H1 (cell line): ENCODE measurements at regions not wholly inside any gene's neighbourhood (a gene's known extent, or its start where the extent isn't known, plus 50 kb on each side); places are given as distances from the start of the nearest gene placed in this dataset.

Source experiments
- CTCF ChIA-PET: fragments of 300-600 bp; sonication (Branson Sonifier 250); formaldehyde crosslinking; loops from one replicate; lab custom pipeline; 2021; ENCODE audit not compliant: partially characterized antibody; lab: Charles Lee
- POLR2A ChIA-PET: fragments of 300-600 bp; sonication (Branson Sonifier 250); formaldehyde crosslinking; loops from one replicate; lab custom pipeline; 2021; ENCODE audit warnings: inconsistent platforms; ENCODE audit not compliant: partially characterized antibody; lab: Charles Lee
- DNase-seq, 2 experiments: peaks; one replicate each; pipeline versions ENCODE4 v3.0.0 to v3.0.0-alpha.2; 2010 to 2022; ENCODE audit warnings: low spot score in 2 of 2, low read depth in 1 of 2, mixed read lengths in 1 of 2
- FAIRE-seq: peaks from 2 replicates; lab custom pipeline; 2011; peaks lifted over from hg19 to GRCh38; lab: Jason Lieb, UNC
- H2AFZ ChIP-seq: 2 replicates; pipeline ENCODE4 v1.8.1; 2012; ENCODE audit warnings: low read length, inconsistent platforms
- H2AK5ac ChIP-seq: 2 replicates; pipeline ENCODE4 v1.6.1; 2013; ENCODE audit warnings: low read depth, low read length
- H2BK120ac ChIP-seq: replicated peaks from 2 replicates; pipeline ENCODE3; 2013; ENCODE audit warnings: low read depth, low read length, inconsistent platforms
- H2BK12ac ChIP-seq: 2 replicates; pipeline ENCODE4 v1.6.1; 2013; ENCODE audit warnings: low read depth, low read length
- H2BK15ac ChIP-seq: 2 replicates; pipeline ENCODE4 v1.6.1; 2013; ENCODE audit warnings: low read length
- H2BK20ac ChIP-seq: 2 replicates; pipeline ENCODE4 v1.6.1; 2013; ENCODE audit warnings: low read length
- H2BK5ac ChIP-seq: 2 replicates; pipeline ENCODE4 v1.6.1; 2013; ENCODE audit warnings: low read depth, low read length
- H3K14ac ChIP-seq: 2 replicates; pipeline ENCODE4 v1.6.1; 2013; ENCODE audit warnings: inconsistent platforms; ENCODE audit not compliant: insufficient read length
- H3K18ac ChIP-seq: 2 replicates; pipeline ENCODE4 v1.6.1; 2013; ENCODE audit warnings: low read length; ENCODE audit errors: extremely low read depth
- H3K23ac ChIP-seq: 2 replicates; pipeline ENCODE4 v1.6.1; 2013; ENCODE audit warnings: inconsistent platforms; ENCODE audit not compliant: insufficient read length
- H3K23me2 ChIP-seq: 2 replicates; pipeline ENCODE4 v1.6.1; 2013; ENCODE audit warnings: low read depth, low read length
- H3K27ac ChIP-seq: 2 replicates; pipeline ENCODE4 v1.6.1; 2011; ENCODE audit warnings: low read depth, low read length, inconsistent platforms
- H3K27me3 ChIP-seq, 4 experiments: replicated peaks in 1 of 4; 1 replicate in 1 of 4; 2 replicates in 3 of 4; pipeline versions ENCODE4 v1.6.1 to v1.8.1; 2011 to 2013; ENCODE audit warnings: low read length in 3 of 4, mild to moderate bottlenecking in 3 of 4, inconsistent platforms in 2 of 4, mixed read lengths in 2 of 4, moderate library complexity in 1 of 4; ENCODE audit not compliant: control insufficient read depth in 3 of 4, insufficient read depth in 3 of 4; ENCODE audit errors: extremely low read depth in 1 of 4
- H3K36me3 ChIP-seq, 4 experiments: 2 replicates each; pipeline versions ENCODE4 v1.6.1 to v1.8.1; 2011 to 2013; ENCODE audit warnings: mild to moderate bottlenecking in 4 of 4, low read length in 3 of 4, moderate library complexity in 2 of 4, control low read depth in 1 of 4, inconsistent platforms in 1 of 4; ENCODE audit not compliant: insufficient read depth in 4 of 4, control insufficient read depth in 2 of 4
- H3K4ac ChIP-seq: replicated peaks from 2 replicates; pipeline ENCODE3; 2013; ENCODE audit warnings: low read length, low read depth, mixed read lengths, inconsistent platforms; ENCODE audit not compliant: insufficient read length
- H3K4me1 ChIP-seq, 4 experiments: replicated peaks in 1 of 4; 1 replicate in 1 of 4; 2 replicates in 3 of 4; pipeline versions ENCODE4 v1.6.1 to v1.8.1; 2011 to 2013; ENCODE audit warnings: low read length in 3 of 4, inconsistent platforms in 2 of 4, mixed read lengths in 1 of 4; ENCODE audit not compliant: insufficient read depth in 4 of 4, control insufficient read depth in 3 of 4
- H3K4me2 ChIP-seq, 2 experiments: 2 replicates each; pipeline versions ENCODE4 v1.6.1 to v1.8.1; 2011 to 2013; ENCODE audit warnings: low read depth in 2 of 2, low read length in 2 of 2, control low read depth in 1 of 2, inconsistent platforms in 1 of 2, mild to moderate bottlenecking in 1 of 2; ENCODE audit not compliant: insufficient read depth in 1 of 2
- H3K4me3 ChIP-seq, 4 experiments: fragments of 200-600, 300-600 bp in 1 of 4; sonication (generic), shearing (Covaris generic), sonication (Bioruptor Twin) in 1 of 4; 2 replicates each; pipeline versions ENCODE4 v1.5.1 to v1.8.1; 2011 to 2016; ENCODE audit warnings: low read length in 4 of 4, low read depth in 3 of 4, control low read depth in 2 of 4, inconsistent platforms in 2 of 4, mild to moderate bottlenecking in 2 of 4, mixed read lengths in 1 of 4, moderate library complexity in 1 of 4; ENCODE audit not compliant: insufficient read depth in 2 of 4; ENCODE audit errors: extremely low read depth in 1 of 4
- H3K56ac ChIP-seq: replicated peaks from 2 replicates; pipeline ENCODE3; 2013; ENCODE audit warnings: low read depth, mild to moderate bottlenecking, mixed read lengths, low read length, inconsistent platforms; ENCODE audit not compliant: insufficient read length
- H3K79me1 ChIP-seq: 2 replicates; pipeline ENCODE4 v1.6.1; 2013; ENCODE audit warnings: low read depth, low read length, control low read depth
- H3K79me2 ChIP-seq, 2 experiments: 2 replicates each; pipeline versions ENCODE4 v1.6.1 to v1.8.1; 2012 to 2013; ENCODE audit warnings: low read length in 2 of 2, mild to moderate bottlenecking in 2 of 2, inconsistent platforms in 1 of 2; ENCODE audit not compliant: insufficient read depth in 2 of 2, control insufficient read depth in 1 of 2
- H3K9ac ChIP-seq, 4 experiments: replicated peaks in 1 of 4; 1 replicate in 1 of 4; 2 replicates in 3 of 4; pipeline versions ENCODE4 v1.6.1 to v1.8.1; 2011 to 2013; ENCODE audit warnings: low read depth in 3 of 4, low read length in 3 of 4, control low read depth in 2 of 4, mild to moderate bottlenecking in 2 of 4, moderate library complexity in 2 of 4, inconsistent platforms in 1 of 4; ENCODE audit errors: extremely low read depth in 1 of 4
- H3K9me3 ChIP-seq, 2 experiments: 2 replicates each; pipeline versions ENCODE4 v1.6.1 to v1.8.1; 2012 to 2013; ENCODE audit warnings: mild to moderate bottlenecking in 2 of 2, moderate library complexity in 2 of 2, control low read depth in 1 of 2, inconsistent platforms in 1 of 2, low read depth in 1 of 2, low read length in 1 of 2, mixed read lengths in 1 of 2; ENCODE audit not compliant: insufficient read depth in 2 of 2
- H4K20me1 ChIP-seq, 2 experiments: replicated peaks in 1 of 2; 2 replicates each; pipeline versions ENCODE3 to v1.8.1; 2011 to 2013; ENCODE audit warnings: inconsistent platforms in 2 of 2, low read length in 2 of 2, mild to moderate bottlenecking in 1 of 2; ENCODE audit not compliant: insufficient read depth in 2 of 2, control insufficient read depth in 1 of 2
- H4K5ac ChIP-seq: 2 replicates; pipeline ENCODE4 v1.6.1; 2013; ENCODE audit warnings: low read length, low read depth, mixed read lengths, inconsistent platforms; ENCODE audit not compliant: insufficient read length
- H4K8ac ChIP-seq: 2 replicates; pipeline ENCODE4 v1.8.0; 2013; ENCODE audit warnings: mild to moderate bottlenecking, moderate library complexity, low read length, inconsistent platforms; ENCODE audit not compliant: insufficient read depth; ENCODE audit errors: extremely low read depth
- H4K91ac ChIP-seq: replicated peaks from 2 replicates; pipeline ENCODE3; 2013; ENCODE audit warnings: low read length, mixed read lengths, inconsistent platforms; ENCODE audit not compliant: insufficient read length
- CBX8 ChIP-seq: fragments of 300-800, 300-1000 bp; sonication (generic); IDR thresholded peaks from 2 replicates; pipeline ENCODE4 v1.7.1; 2016; ENCODE audit warnings: low read depth, low read length, borderline replicate concordance
- EGR1 ChIP-seq: IDR thresholded peaks from 2 replicates; pipeline ENCODE4 v1.6.1; 2011; ENCODE audit warnings: low read depth, low read length, borderline replicate concordance
- EP300 ChIP-seq, 2 experiments: IDR thresholded peaks; 1 replicate in 1 of 2; 2 replicates in 1 of 2; pipeline ENCODE4 v1.6.1; 2011 to 2012; ENCODE audit warnings: low read depth in 2 of 2, low read length in 2 of 2, mild to moderate bottlenecking in 2 of 2, borderline replicate concordance in 1 of 2, inconsistent platforms in 1 of 2, moderate library complexity in 1 of 2
- NANOG ChIP-seq: IDR thresholded peaks from 2 replicates; pipeline ENCODE4 v1.6.1; 2011; ENCODE audit warnings: low read length, low read depth, mild to moderate bottlenecking, inconsistent platforms; ENCODE audit not compliant: insufficient read depth, poor library complexity, severe bottlenecking
- RFX5 ChIP-seq: IDR thresholded peaks from 2 replicates; pipeline ENCODE4 v1.6.1; 2011; ENCODE audit warnings: low read depth, low read length, improper control_type of control experiment, borderline replicate concordance
- SUZ12 ChIP-seq: fragments of 200-600 bp; sonication (generic); IDR thresholded peaks from 2 replicates; pipeline ENCODE4 v1.6.1; 2012; ENCODE audit warnings: mild to moderate bottlenecking, inconsistent platforms, low read length, moderate library complexity, mixed read lengths
- WGBS, 2 experiments: shearing (Covaris generic) in 1 of 2; methylation state at CpG; one replicate each; pipeline versions ENCODE4 v1.1.6 to v1.1.7; 2013 to 2015; ENCODE audit warnings: low lambda C conversion rate in 2 of 2, mixed read lengths in 2 of 2, inconsistent platforms in 1 of 2, low coverage in 1 of 2, missing lambda C conversion rate in 1 of 2; ENCODE audit not compliant: insufficient replicate concordance in 2 of 2, insufficient coverage in 1 of 2, insufficient read length in 1 of 2; ENCODE audit errors: extremely low coverage in 1 of 2, missing lambda C conversion rate in 1 of 2; 5-methylcytosine and 5-hydroxymethylcytosine counted together
- TF ChIP-seq, protein P1 (sequence below): IDR thresholded peaks from 2 replicates; pipeline ENCODE4 v1.6.1; 2011; ENCODE audit warnings: low read depth, mild to moderate bottlenecking, low read length; ENCODE audit not compliant: insufficient read depth
- TF ChIP-seq, protein P2 (sequence below), 3 experiments: IDR thresholded peaks; 1 replicate in 2 of 3; 2 replicates in 1 of 3; pipeline versions ENCODE4 v1.5.1 to v1.6.1; 2011; ENCODE audit warnings: low read length in 3 of 3, mild to moderate bottlenecking in 3 of 3, inconsistent platforms in 2 of 3, low read depth in 1 of 3, moderate library complexity in 1 of 3; ENCODE audit not compliant: insufficient read depth in 1 of 3; ENCODE audit errors: control extremely low read depth in 1 of 3

DNA sequence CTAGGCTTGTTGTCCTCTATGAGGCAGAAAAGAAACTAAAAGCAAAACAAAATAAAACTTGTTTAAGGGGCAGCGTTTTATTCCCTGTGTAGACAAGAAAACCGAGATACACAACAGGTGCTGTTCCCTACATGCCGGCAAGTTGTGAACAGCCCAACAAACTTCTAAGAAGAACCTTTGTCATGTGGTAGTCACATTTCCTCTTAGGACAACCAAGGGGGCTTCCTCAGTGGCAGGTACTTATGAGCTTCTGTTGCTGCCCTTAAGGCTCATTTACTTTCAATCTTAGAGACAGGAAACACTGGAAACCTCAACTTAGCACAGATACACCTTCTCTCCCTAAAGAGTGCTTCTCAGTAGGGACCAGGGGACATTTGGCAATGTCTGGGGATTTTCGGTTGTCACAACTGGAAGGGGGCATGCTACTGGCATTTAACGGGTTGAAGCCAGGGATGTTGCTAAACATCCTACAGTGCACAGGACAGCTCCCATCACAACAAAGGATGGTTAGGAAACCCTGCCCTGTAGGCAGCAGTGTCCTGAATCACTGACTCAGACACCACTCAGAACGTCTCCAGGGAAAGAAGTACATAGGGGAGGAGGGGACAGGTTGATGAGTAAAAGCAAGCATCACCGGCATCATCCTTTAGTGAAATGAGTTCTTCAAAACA, 111.0 kb downstream of the ASB9 start:
- no peak overlapping the region for H4K8ac ChIP-seq
- no peaks in the 10 kb centered on the region for H3K23me2 ChIP-seq
- no peaks in the 10 kb centered on the region for H3K4me1 ChIP-seq
- no peak overlapping the region for H4K91ac ChIP-seq
- no peak overlapping the region for H3K14ac ChIP-seq
- no peak overlapping the region for H2AFZ ChIP-seq
- no peak overlapping the region for H3K27ac ChIP-seq
- no peak overlapping the region for H3K23ac ChIP-seq
- H3K4ac ChIP-seq, result no peak overlapping the region
- no peaks in the 10 kb centered on the region for H3K9me3 ChIP-seq
- H2BK20ac ChIP-seq, result no peak overlapping the region
- H2BK12ac ChIP-seq, result no peak overlapping the region
- H2AK5ac ChIP-seq, result no peak overlapping the region
- no peaks in the 10 kb centered on the region for H3K79me1 ChIP-seq
- no peak overlapping the region for H3K4me3 ChIP-seq
- WGBS, 2 experiments, result 93% methylated on average over 6 of the region's 7 CpGs; no CpG with 5 or more reads in 1 of the 2 experiments
- no peak overlapping the region for H4K5ac ChIP-seq
- no peak overlapping the region for H3K18ac ChIP-seq
- CTCF ChIA-PET, result no interaction called here
- POLR2A ChIA-PET, result no interaction called here
- no peak overlapping the region for H2BK5ac ChIP-seq
- no peaks in the 10 kb centered on the region for H3K79me2 ChIP-seq
- FAIRE-seq, result no peak
- H2BK15ac ChIP-seq, result no peak overlapping the region
- no peaks in the 10 kb centered on the region for H3K27me3 ChIP-seq
- H4K20me1 ChIP-seq, result no peaks in the 10 kb centered on the region
- H2BK120ac ChIP-seq, result no peak overlapping the region
- H3K4me2 ChIP-seq, result no peak overlapping the region
- no peak overlapping the region for H3K9ac ChIP-seq
- no peak overlapping the region for H3K56ac ChIP-seq
- DNase-seq, result no peak
- no peaks in the 10 kb centered on the region for H3K36me3 ChIP-seq
- TF ChIP-seq CBX8 (no peak), EGR1 (no peak), RFX5 (no peak), EP300 (IDR thresholded peaks at IDR 0.05; ENCODE audit: borderline replicate concordance in 1 of 2, low read depth in 2 of 2, low read length in 2 of 2) (no peak), SUZ12 (no peak), NANOG (no peak)
- TF ChIP-seq, protein P1, sequence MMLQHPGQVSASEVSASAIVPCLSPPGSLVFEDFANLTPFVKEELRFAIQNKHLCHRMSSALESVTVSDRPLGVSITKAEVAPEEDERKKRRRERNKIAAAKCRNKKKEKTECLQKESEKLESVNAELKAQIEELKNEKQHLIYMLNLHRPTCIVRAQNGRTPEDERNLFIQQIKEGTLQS, result no peak
- TF ChIP-seq, protein P2, sequence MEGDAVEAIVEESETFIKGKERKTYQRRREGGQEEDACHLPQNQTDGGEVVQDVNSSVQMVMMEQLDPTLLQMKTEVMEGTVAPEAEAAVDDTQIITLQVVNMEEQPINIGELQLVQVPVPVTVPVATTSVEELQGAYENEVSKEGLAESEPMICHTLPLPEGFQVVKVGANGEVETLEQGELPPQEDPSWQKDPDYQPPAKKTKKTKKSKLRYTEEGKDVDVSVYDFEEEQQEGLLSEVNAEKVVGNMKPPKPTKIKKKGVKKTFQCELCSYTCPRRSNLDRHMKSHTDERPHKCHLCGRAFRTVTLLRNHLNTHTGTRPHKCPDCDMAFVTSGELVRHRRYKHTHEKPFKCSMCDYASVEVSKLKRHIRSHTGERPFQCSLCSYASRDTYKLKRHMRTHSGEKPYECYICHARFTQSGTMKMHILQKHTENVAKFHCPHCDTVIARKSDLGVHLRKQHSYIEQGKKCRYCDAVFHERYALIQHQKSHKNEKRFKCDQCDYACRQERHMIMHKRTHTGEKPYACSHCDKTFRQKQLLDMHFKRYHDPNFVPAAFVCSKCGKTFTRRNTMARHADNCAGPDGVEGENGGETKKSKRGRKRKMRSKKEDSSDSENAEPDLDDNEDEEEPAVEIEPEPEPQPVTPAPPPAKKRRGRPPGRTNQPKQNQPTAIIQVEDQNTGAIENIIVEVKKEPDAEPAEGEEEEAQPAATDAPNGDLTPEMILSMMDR (IDR thresholded peaks at IDR 0.05; ENCODE audit: control extremely low read depth in 1 of 3, insufficient read depth in 1 of 3, low read depth in 1 of 3, low read length in 3 of 3), result no peak
